Limb (tissue), 2 donors: ENCODE measurements at regions not wholly inside any gene's neighbourhood (a gene's known extent, or its start where the extent isn't known, plus 50 kb on each side); places are given as distances from the start of the nearest gene placed in this dataset.

Source experiments
- DNase-seq, 2 donors: peaks; one replicate each; pipeline ENCODE4 v3.0.0-alpha.2; 2016; ENCODE audit errors: extremely low spot score in 2 of 2

GRCh38 chr2:120474486-120474885 is 128.6 kb downstream of the INHBB start:
- DNase-seq: no peak

- no peak for DNase-seq
Measured at GRCh38 chr2:120476141-120476540, 130.2 kb downstream of the INHBB start.

DNA sequence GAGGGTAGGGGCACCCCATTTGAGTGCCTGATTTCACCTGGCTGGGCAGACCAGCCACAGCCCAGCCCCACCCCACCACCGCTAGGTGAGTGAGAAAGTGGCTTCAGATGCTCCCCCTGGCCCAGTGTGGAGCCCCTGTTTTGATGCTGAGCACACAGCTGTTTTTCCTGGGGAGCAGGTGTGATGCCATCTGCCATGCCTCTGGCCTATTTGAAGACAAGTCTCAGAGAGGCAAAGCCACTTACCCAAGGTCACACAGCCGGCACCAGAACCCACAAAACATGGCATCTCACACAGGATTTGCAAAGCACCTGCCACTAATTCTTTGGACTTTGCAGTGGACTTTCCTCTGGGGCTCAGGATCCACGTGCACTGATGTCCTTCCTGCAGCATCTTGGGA is 131.3 kb downstream of the INHBB start:
- DNase-seq: no peak

DNA sequence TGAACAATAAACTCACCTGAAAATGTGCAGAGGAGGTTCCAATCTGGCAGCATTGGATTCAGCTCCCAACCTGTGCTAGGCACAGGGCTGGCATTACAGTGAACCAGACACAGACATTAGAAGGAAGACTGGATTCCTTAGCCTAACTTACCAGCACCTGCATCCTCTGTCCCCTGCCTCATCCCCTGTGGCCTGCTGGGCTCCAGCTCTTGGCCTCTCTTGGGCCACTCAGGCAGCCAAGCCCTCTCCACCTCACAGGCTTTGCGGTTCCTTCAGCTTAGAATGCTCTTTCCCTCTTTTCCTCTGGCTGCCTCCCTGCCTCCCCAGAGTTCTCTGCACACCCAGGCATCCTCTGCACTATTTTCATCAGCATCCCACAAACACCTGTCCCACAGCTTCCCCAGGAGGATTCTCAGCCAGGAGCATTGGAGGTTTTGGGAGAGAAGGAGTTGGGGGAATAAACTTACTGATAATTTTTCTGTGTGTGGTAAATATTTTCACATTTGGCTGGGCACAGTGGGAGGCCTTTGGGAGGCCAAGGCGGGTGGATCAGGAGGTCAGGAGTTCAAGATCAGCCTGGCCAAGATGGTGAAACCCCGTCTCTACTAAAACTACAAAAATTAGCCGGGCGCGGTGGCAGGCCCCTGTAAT is 132.0 kb downstream of the INHBB start:
- DNase-seq: no peak

DNA sequence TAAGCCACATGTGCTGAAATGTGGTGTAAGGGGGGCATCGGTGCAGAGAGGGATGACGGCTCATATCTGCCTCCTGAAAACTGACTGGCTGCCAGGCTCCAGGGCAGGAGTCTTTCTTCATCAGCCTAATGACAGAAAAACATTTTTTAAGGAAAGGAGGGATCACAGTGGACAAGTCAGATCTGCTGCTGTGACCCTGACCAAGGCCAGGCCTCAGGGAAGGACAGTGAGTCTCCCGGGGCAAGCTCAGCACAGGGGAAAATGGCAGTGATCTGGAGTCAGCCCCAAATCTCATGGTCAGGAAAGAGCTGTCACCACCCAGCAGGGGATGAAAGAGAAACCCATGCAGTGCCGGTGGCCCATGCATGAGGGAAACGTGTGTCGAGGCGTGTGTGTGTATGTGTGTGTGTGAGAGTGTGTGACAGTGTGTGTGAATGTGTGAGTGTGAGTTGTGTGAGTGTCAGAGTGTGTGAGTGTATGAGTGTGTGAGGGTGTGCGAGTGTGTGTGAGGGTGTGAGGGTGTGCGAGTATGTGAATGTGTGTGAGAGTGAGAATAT is 134.5 kb downstream of the INHBB start:
- no peak for DNase-seq

DNA sequence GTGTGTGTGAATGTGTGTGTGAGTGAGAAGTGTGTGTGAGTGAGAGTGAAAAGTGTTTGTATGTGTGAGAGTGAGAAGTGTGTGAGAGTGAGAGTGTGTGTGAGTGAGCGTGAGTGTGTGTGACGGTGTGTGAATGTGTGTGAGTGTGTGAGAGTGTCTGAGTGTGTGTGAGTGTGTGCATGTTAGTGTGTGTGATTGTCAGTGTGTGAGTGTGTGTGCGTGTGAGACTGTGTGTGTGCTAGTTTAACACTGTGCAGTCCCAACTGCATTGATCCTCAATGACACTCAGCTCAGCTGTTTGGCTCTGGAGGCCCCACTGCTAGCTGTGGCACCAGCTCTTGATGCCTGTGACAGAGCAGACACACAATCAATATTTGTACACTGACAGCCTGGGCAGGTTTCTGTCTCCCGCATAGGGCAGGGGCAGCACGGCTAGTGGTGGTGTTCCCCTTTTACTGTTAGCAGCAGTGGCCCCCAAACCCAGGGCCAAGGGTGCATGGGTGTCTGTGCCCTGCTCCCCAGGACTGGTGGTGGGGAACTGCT is 135.0 kb downstream of the INHBB start:
- no peak for DNase-seq

- DNase-seq: no peak
Measured at GRCh38 chr2:120481446-120482194, 135.7 kb downstream of the INHBB start.

- DNase-seq: no peak
Measured at GRCh38 chr2:120482334-120482733, 136.4 kb downstream of the INHBB start.

DNA sequence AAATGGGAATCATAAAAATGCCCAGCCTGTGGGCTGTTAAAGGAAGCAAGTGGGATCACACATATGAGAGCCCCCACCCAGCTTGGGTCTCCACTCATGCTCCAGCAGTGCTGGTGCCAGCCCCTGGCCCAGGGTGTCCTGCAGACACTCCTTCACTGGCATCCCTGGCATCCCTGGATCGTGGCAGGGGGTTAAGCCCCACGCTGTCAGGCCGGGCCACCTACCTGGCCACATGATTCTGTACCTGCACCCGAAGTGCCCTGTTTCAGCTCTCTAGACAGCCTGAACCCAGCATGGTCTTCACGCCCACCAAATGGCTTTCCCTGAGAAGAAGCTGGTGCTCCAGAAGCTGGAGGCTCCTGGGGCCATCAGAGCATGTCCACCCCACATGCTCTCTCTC is 137.4 kb downstream of the INHBB start:
- DNase-seq: no peak

DNA sequence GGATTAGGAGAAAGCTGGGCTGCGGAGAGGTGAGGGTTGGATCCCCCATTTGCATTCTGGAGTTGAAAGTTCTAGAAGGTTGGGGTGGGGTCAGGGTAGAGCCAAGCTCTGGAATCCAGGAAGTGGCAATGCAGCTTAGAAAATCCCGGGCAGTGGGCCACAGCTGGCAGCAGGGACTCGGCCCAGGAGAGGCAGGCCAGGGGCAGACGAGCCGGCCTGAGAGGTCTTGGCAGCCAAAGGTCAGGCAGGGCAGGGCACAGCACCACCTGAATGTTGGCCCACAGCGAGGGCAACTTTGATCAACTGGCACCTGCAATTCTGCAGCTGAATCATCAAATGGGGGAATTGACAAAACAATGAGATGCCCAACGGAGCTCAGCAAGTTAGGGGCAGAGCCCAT is 139.2 kb downstream of the INHBB start:
- no peak for DNase-seq

DNA sequence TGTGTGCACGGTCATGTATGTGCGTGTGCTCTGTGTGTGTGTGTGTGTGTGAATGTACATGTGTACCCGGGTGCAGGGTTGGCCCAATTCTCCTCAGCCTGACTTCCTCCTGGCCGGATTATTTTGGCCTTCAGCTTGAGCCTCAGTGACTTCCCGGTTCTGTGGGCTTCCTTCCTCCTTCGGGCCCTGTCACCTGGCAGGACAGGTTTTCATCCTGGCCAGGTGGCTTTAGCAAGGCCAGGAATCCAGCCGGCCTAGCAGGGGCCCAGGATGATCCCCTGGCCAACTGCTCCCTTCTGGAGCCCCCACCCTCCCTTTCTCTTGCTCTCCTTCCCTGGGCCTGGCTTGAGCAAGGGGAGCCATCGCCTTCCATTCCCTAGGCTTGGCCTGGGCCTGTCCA is 140.5 kb downstream of the INHBB start:
- DNase-seq: no peak

DNA sequence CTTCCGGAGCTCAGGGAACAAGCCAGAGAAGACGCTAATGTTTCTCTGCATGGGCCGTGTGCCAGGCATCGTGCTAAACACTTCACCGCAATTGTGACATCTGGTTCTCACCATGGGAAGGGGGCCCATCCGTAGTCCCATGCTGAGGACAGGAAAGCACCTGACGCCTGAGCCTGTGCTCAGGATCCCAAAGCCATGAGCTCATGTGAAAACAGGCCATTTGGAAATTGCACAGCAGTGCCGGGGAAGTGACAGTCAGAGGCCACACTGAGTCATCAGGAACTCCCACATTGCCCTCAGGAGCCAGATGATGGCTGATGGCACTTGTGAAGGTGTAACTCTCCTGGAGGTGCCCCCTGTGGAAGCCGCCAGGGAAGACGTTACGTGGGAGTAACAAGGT is 141.0 kb downstream of the INHBB start:
- DNase-seq: no peak

GRCh38 chr2:120488531-120488930 is 142.6 kb downstream of the INHBB start:
- no peak for DNase-seq

- DNase-seq: no peak
Measured at GRCh38 chr2:120489023-120489422, 143.1 kb downstream of the INHBB start.

- DNase-seq: no peak
Measured at GRCh38 chr2:120490091-120490798, 144.3 kb downstream of the INHBB start.

DNA sequence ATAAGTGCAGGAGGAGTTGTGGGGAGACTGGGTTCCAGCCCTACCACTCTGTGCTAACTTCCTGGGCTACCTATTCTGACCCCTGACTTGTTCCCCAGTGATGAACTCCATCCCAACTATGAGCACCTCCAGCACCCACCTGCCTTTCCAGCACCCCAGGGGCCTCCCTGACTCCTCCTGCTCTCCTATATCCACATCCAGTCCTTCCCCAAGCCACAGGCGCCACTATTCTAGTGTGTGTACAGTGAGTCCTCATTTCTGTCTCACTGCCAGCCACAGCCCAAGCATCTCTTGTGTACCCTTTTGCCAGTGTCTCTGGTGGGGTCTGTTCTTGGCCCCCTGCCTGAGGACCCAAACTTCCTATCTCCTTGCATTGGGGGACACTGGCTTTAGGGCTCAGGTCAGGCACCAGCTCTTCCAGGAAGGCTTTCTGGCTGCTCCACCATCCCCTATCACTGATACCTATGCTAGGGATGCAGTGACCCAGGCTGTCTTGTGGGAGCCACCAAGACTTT is 145.2 kb downstream of the INHBB start:
- no peak for DNase-seq

- no peak for DNase-seq
Measured at GRCh38 chr2:120493231-120493630, 147.3 kb downstream of the INHBB start.

- DNase-seq: no peak
Measured at GRCh38 chr2:120494446-120494845, 148.5 kb downstream of the INHBB start.

DNA sequence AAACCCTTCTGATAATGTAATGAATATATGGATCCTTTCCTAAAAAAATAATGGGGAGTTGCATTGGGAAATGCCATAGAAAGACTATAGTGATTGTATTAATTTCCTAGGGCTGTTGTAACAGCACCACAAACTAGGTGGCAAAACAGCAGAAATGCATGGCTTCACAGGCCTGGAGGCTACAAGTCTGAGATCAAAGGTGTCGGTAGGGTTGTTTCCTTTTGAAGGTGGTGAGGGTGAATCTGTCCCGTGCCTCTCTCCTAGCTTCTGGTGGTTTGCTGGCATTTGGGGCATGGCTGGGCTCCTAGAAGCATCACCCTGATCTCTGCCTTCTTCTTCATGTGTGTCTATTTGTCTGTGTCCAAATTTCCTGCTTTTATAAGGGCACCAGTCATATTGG is 149.7 kb downstream of the INHBB start:
- DNase-seq: no peak

DNA sequence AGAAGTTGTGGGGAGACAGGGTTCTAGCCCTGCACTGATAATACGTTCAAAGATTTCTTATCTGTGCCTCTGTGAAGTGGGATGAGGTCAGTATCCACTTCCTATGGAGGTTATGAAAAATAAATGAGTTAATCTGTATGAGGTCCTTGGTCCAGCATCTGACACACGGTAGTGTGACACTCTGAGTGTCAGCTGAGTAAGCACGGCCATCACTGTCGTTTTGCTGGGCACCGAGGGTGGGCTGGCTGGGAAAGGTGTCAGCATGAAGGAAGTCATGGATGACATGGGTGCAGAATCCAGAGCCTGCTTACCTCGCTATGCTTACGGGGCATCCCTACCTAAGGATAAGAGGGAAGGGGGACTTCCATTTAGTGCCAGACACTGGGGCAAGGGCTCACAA is 150.3 kb downstream of the INHBB start:
- no peak for DNase-seq

- DNase-seq: no peak
Measured at GRCh38 chr2:120496759-120497158, 150.8 kb downstream of the INHBB start.
